Neural progenitor cell (in vitro differentiated cells): ENCODE measurements at regions not wholly inside any gene's neighbourhood (a gene's known extent, or its start where the extent isn't known, plus 50 kb on each side); places are given as distances from the start of the nearest gene placed in this dataset.

ENCODE experiments used
- DNase-seq: peaks from one replicate; pipeline ENCODE4 v3.0.0-alpha.2; 2016; ENCODE audit warnings: low spot score
- H2AFZ ChIP-seq: fragments of 200-600 bp; sonication (generic); replicated peaks from 2 replicates; pipeline ENCODE4 v1.6.1; 2016; ENCODE audit warnings: antibody characterized with exemption
- H3F3A ChIP-seq: fragments of 200-600 bp; sonication (generic); 2 replicates; pipeline ENCODE4 v1.6.1; 2016; ENCODE audit warnings: antibody characterized with exemption, low read depth
- H3K27ac ChIP-seq: fragments of 200-600 bp; sonication (generic); 2 replicates; pipeline ENCODE4 v1.5.1; 2016; ENCODE audit warnings: mild to moderate bottlenecking
- H3K27me3 ChIP-seq: fragments of 200-600 bp; sonication (generic); 2 replicates; pipeline ENCODE4 v1.6.1; 2016; ENCODE audit warnings: mild to moderate bottlenecking, moderate library complexity
- H3K36me3 ChIP-seq: fragments of 200-600 bp; sonication (generic); 2 replicates; pipeline ENCODE4 v1.5.1; 2016
- H3K4me1 ChIP-seq: fragments of 200-600 bp; sonication (generic); 2 replicates; pipeline ENCODE4 v1.6.1; 2016; ENCODE audit warnings: mixed run types
- H3K4me2 ChIP-seq: fragments of 200-600 bp; sonication (generic); 2 replicates; pipeline ENCODE4 v1.6.1; 2016
- H3K4me3 ChIP-seq: fragments of 200-600 bp; sonication (generic); 2 replicates; pipeline ENCODE4 v1.5.1; 2016
- H3K79me2 ChIP-seq: fragments of 200-600 bp; sonication (generic); 2 replicates; pipeline ENCODE4 v1.6.1; 2016; ENCODE audit warnings: low read depth
- H3K9ac ChIP-seq: fragments of 200-600 bp; sonication (generic); 2 replicates; pipeline ENCODE4 v1.6.1; 2016
- H3K9me3 ChIP-seq: fragments of 200-600 bp; sonication (generic); 2 replicates; pipeline ENCODE4 v1.5.1; 2016; ENCODE audit warnings: low read depth
- H4K20me1 ChIP-seq: fragments of 200-600 bp; sonication (generic); 2 replicates; pipeline ENCODE4 v1.6.1; 2016; ENCODE audit warnings: low read depth
- H3K27ac Mint-ChIP-seq: 3 replicates; pipeline ENCODE4 v1.8.0; 2021; ENCODE audit warnings: mixed read lengths
- H3K27me3 Mint-ChIP-seq: 2 replicates; pipeline ENCODE4 v1.8.0; 2022; ENCODE audit warnings: low read depth, mild to moderate bottlenecking, inconsistent platforms, moderate library complexity, mixed read lengths; ENCODE audit not compliant: insufficient read depth
- H3K36me3 Mint-ChIP-seq: 3 replicates; pipeline ENCODE4 v1.8.0; 2021; ENCODE audit warnings: mixed read lengths
- H3K4me1 Mint-ChIP-seq: 3 replicates; pipeline ENCODE4 v1.8.0; 2021; ENCODE audit warnings: mixed read lengths
- H3K4me3 Mint-ChIP-seq: 3 replicates; pipeline ENCODE4 v1.8.0; 2021; ENCODE audit warnings: mild to moderate bottlenecking, moderate library complexity, mixed read lengths
- H3K9me3 Mint-ChIP-seq: 3 replicates; pipeline ENCODE4 v1.8.0; 2020; ENCODE audit warnings: mixed read lengths
- CTCF ChIP-seq: fragments of 200-600 bp; sonication (generic); IDR thresholded peaks from 2 replicates; pipeline ENCODE4 v1.5.1; 2017; ENCODE audit warnings: antibody characterized with exemption, mild to moderate bottlenecking
- EZH2 ChIP-seq: fragments of 200-600 bp; sonication (generic); IDR thresholded peaks from 2 replicates; pipeline ENCODE4 v1.6.1; 2017; ENCODE audit warnings: antibody characterized with exemption, mild to moderate bottlenecking, moderate library complexity
- EZH2phosphoT487 ChIP-seq: fragments of 200-600 bp; sonication (generic); IDR thresholded peaks from 2 replicates; pipeline ENCODE4 v1.6.1; 2017; ENCODE audit warnings: antibody characterized with exemption

GRCh38 chrX:6681521-6682145, 146.7 kb upstream of the VCX3A start:
- TF ChIP-seq EZH2phosphoT487: no peak
- no peak for TF ChIP-seq EZH2
- TF ChIP-seq CTCF: no peak

GRCh38 chrX:6679988-6680387, 145.1 kb upstream of the VCX3A start:
- H3K4me3 ChIP-seq: no peak overlapping the region
- no peaks in the 10 kb centered on the region for H4K20me1 ChIP-seq
- no peaks in the 10 kb centered on the region for H3K79me2 ChIP-seq
- H3K9me3 ChIP-seq: no peaks in the 10 kb centered on the region
- H3K36me3 Mint-ChIP-seq: peaks cover 2% of the 10 kb centered on the region
- H3K36me3 ChIP-seq: no peaks in the 10 kb centered on the region
- TF ChIP-seq EZH2 (no peak), CTCF (no peak), EZH2phosphoT487 (no peak)
- H3K27ac Mint-ChIP-seq: no peak overlapping the region
- peaks cover 8% of the 10 kb centered on the region for H3K4me1 Mint-ChIP-seq
- peaks cover 9% of the 10 kb centered on the region for H3K9me3 Mint-ChIP-seq
- H2AFZ ChIP-seq: no peak overlapping the region
- H3K27me3 Mint-ChIP-seq: peaks cover 3% of the 10 kb centered on the region
- no peak overlapping the region for H3K4me3 Mint-ChIP-seq
- H3K9ac ChIP-seq: no peak overlapping the region
- DNase-seq: no peak
- no peaks in the 10 kb centered on the region for H3K27me3 ChIP-seq
- no peaks in the 10 kb centered on the region for H3K4me1 ChIP-seq
- H3K27ac ChIP-seq: no peak overlapping the region
- no peaks in the 10 kb centered on the region for H3F3A ChIP-seq
- H3K4me2 ChIP-seq: no peak overlapping the region

More at GRCh38 chrX:6681521-6682145, 146.7 kb upstream of the VCX3A start:
- H4K20me1 ChIP-seq: no peaks in the 10 kb centered on the region
- no peaks in the 10 kb centered on the region for H3K4me1 ChIP-seq
- no peaks in the 10 kb centered on the region for H3K79me2 ChIP-seq
- H3K9me3 ChIP-seq: no peaks in the 10 kb centered on the region
- Mint-ChIP-seq H3K27ac (no peak overlapping the region), H3K4me3 (no peak overlapping the region), H3K27me3 (peaks cover 3% of the 10 kb centered on the region), H3K4me1 (peaks cover 6% of the 10 kb centered on the region), H3K36me3 (peaks cover 1% of the 10 kb centered on the region), H3K9me3 (peaks cover 6% of the 10 kb centered on the region)
- DNase-seq: no peak
- H2AFZ ChIP-seq: no peak overlapping the region
- H3F3A ChIP-seq: no peaks in the 10 kb centered on the region
- H3K4me2 ChIP-seq: no peak overlapping the region
- no peak overlapping the region for H3K27ac ChIP-seq
- H3K27me3 ChIP-seq: no peaks in the 10 kb centered on the region
- H3K36me3 ChIP-seq: no peaks in the 10 kb centered on the region
- no peak overlapping the region for H3K4me3 ChIP-seq
- H3K9ac ChIP-seq: no peak overlapping the region

GRCh38 chrX:6679550-6679949, 144.6 kb upstream of the VCX3A start:
- Histone ChIP-seq H3K4me3 (no peak overlapping the region), H3K9ac (no peak overlapping the region), H3K4me2 (no peak overlapping the region), H3K9me3 (no peaks in the 10 kb centered on the region), H4K20me1 (no peaks in the 10 kb centered on the region), H3K36me3 (no peaks in the 10 kb centered on the region), H3K79me2 (no peaks in the 10 kb centered on the region), H3K27me3 (no peaks in the 10 kb centered on the region), H3K4me1 (no peaks in the 10 kb centered on the region), H2AFZ (no peak overlapping the region), H3K27ac (no peak overlapping the region), H3F3A (no peaks in the 10 kb centered on the region)
- no peak for DNase-seq
- Mint-ChIP-seq H3K36me3 (peaks cover 2% of the 10 kb centered on the region), H3K4me3 (no peak overlapping the region), H3K27ac (no peak overlapping the region), H3K9me3 (peaks cover 9% of the 10 kb centered on the region), H3K27me3 (peaks cover 3% of the 10 kb centered on the region), H3K4me1 (peaks cover 8% of the 10 kb centered on the region)
- TF ChIP-seq CTCF: no peak
- no peak for TF ChIP-seq EZH2
- TF ChIP-seq EZH2phosphoT487: no peak
